ENCODE measurements at regions not wholly inside any gene's neighbourhood (a gene's known extent, or its start where the extent isn't known, plus 50 kb on each side); places are given as distances from the start of the nearest gene placed in this dataset.

GRCh38 chr14:58978343-58978742 lies 210.1 kb upstream of the DAAM1 start:
- no peaks in the 10 kb centered on the region for H3K27me3 ChIP-seq (ENCODE audit: control insufficient read depth, insufficient read depth, low read length)
- intact Hi-C loops (cut with micrococcal nuclease) = no loop called here
- DNase-seq = no peak
- no peak overlapping the region for H3K27ac Mint-ChIP-seq
- H3K27ac ChIP-seq (ENCODE audit: low read length) = no peak overlapping the region
- no peaks in the 10 kb centered on the region for H3K4me1 ChIP-seq (ENCODE audit: control insufficient read depth, insufficient read depth, low read length)
- TF ChIP-seq, protein P1, sequence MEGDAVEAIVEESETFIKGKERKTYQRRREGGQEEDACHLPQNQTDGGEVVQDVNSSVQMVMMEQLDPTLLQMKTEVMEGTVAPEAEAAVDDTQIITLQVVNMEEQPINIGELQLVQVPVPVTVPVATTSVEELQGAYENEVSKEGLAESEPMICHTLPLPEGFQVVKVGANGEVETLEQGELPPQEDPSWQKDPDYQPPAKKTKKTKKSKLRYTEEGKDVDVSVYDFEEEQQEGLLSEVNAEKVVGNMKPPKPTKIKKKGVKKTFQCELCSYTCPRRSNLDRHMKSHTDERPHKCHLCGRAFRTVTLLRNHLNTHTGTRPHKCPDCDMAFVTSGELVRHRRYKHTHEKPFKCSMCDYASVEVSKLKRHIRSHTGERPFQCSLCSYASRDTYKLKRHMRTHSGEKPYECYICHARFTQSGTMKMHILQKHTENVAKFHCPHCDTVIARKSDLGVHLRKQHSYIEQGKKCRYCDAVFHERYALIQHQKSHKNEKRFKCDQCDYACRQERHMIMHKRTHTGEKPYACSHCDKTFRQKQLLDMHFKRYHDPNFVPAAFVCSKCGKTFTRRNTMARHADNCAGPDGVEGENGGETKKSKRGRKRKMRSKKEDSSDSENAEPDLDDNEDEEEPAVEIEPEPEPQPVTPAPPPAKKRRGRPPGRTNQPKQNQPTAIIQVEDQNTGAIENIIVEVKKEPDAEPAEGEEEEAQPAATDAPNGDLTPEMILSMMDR (IDR thresholded peaks at IDR 0.05) = no peak
- 85% methylated on average over 4 of the region's 4 CpGs for WGBS (ENCODE audit: insufficient coverage)
- no peak for ATAC-seq
- no peaks in the 10 kb centered on the region for H3K36me3 ChIP-seq (ENCODE audit: control insufficient read depth, insufficient read depth, low read length)
- H3K4me3 Mint-ChIP-seq = no peak overlapping the region
- no peaks in the 10 kb centered on the region for H3K9me3 ChIP-seq (ENCODE audit: control insufficient read depth, insufficient read depth, low read length)
- no peaks in the 10 kb centered on the region for H3K4me1 Mint-ChIP-seq
- H3K9me3 Mint-ChIP-seq = peaks cover 0 to 3% of the 10 kb centered on the region in 2 donors
- H3K36me3 Mint-ChIP-seq = no peaks in the 10 kb centered on the region
- H3K4me3 ChIP-seq (ENCODE audit: low read length) = no peak overlapping the region
- H3K27me3 Mint-ChIP-seq (ENCODE audit: low read depth in 2 of 2) = no peaks in the 10 kb centered on the region

DNA sequence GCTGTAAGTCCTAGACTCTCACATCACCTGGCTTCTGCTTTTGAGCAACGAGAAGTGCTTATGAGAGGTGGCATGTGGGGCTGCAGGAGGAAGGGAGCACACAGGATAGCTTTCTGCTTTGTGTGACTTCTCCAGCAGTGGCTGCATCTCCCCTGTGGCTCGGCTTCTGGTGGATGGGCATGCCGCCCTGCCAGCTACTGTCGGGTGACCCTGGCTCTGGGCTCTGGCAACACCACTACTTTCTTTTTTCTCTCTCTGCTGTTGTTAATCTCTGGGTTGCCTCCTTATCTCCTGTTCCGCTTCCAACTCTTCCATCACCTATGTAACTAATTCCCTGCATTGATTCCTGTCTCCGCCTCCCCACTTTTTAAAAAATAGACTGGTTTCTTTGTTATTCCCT lies 209.1 kb upstream of the DAAM1 start:
- no peaks in the 10 kb centered on the region for H3K36me3 Mint-ChIP-seq
- no peaks in the 10 kb centered on the region for H3K27me3 ChIP-seq (ENCODE audit: control insufficient read depth, insufficient read depth, low read length)
- no peaks in the 10 kb centered on the region for H3K36me3 ChIP-seq (ENCODE audit: control insufficient read depth, insufficient read depth, low read length)
- no peaks in the 10 kb centered on the region for H3K27me3 Mint-ChIP-seq (ENCODE audit: low read depth in 2 of 2)
- ATAC-seq = no peak
- no peak overlapping the region for H3K4me3 ChIP-seq (ENCODE audit: low read length)
- H3K27ac ChIP-seq (ENCODE audit: low read length) = no peak overlapping the region
- no peak for DNase-seq
- WGBS (ENCODE audit: insufficient coverage) = 85% methylated on average over 5 of the region's 6 CpGs
- H3K4me3 Mint-ChIP-seq = no peak overlapping the region
- TF ChIP-seq, protein P1 (IDR thresholded peaks at IDR 0.05) = no peak
- no peak overlapping the region for H3K27ac Mint-ChIP-seq
- H3K4me1 Mint-ChIP-seq = no peaks in the 10 kb centered on the region
- H3K4me1 ChIP-seq (ENCODE audit: control insufficient read depth, insufficient read depth, low read length) = no peaks in the 10 kb centered on the region
- no peaks in the 10 kb centered on the region for H3K9me3 ChIP-seq (ENCODE audit: control insufficient read depth, insufficient read depth, low read length)
- intact Hi-C loops (cut with micrococcal nuclease) = no loop called here
- H3K9me3 Mint-ChIP-seq = peaks cover 0 to 3% of the 10 kb centered on the region in 2 donors

- DNase-seq (no peak), ATAC-seq (no peak)
- H3K36me3 ChIP-seq (ENCODE audit: control insufficient read depth, insufficient read depth, low read length) = no peaks in the 10 kb centered on the region
- WGBS (ENCODE audit: insufficient coverage) = no CpG with 5 or more reads among the region's 1 CpG
- no peaks in the 10 kb centered on the region for H3K27me3 Mint-ChIP-seq (ENCODE audit: low read depth in 2 of 2)
- no peaks in the 10 kb centered on the region for H3K36me3 Mint-ChIP-seq
- TF ChIP-seq, protein P1 (IDR thresholded peaks at IDR 0.05) = no peak
- no peak overlapping the region for H3K4me3 ChIP-seq (ENCODE audit: low read length)
- no peak overlapping the region for H3K4me3 Mint-ChIP-seq
- no peak overlapping the region for H3K27ac ChIP-seq (ENCODE audit: low read length)
- H3K9me3 ChIP-seq (ENCODE audit: control insufficient read depth, insufficient read depth, low read length) = no peaks in the 10 kb centered on the region
- H3K4me1 ChIP-seq (ENCODE audit: control insufficient read depth, insufficient read depth, low read length) = no peaks in the 10 kb centered on the region
- H3K27me3 ChIP-seq (ENCODE audit: control insufficient read depth, insufficient read depth, low read length) = no peaks in the 10 kb centered on the region
- H3K27ac Mint-ChIP-seq = no peak overlapping the region
- intact Hi-C loops (cut with micrococcal nuclease) = no loop called here
- H3K4me1 Mint-ChIP-seq = no peaks in the 10 kb centered on the region
- peaks cover 0 to 3% of the 10 kb centered on the region in 2 donors for H3K9me3 Mint-ChIP-seq
Observed at GRCh38 chr14:58981840-58982239, 206.6 kb upstream of the DAAM1 start.

DNA sequence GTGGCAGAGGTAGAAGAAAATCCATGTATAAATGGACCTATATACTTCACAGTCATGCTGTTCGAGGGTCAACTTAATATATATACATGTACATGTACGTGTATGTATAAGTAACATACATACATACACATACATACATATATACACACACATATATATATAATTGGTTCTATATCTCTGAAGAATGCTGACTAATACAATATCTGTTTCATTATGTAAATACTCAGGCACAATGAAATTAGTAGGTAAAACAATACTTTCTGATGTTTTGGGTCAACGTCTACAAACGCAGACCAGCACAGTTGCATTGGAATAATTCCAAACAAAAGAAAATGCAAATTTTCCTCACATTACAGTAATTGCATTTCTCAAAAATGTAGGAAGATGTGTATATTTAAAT lies 202.7 kb upstream of the DAAM1 start:
- no peak overlapping the region for H3K27ac ChIP-seq (ENCODE audit: low read length)
- H3K9me3 ChIP-seq (ENCODE audit: control insufficient read depth, insufficient read depth, low read length) = no peaks in the 10 kb centered on the region
- peaks cover 0 to 2% of the 10 kb centered on the region in 2 donors for H3K9me3 Mint-ChIP-seq
- no peak overlapping the region for H3K27ac Mint-ChIP-seq
- H3K36me3 ChIP-seq (ENCODE audit: control insufficient read depth, insufficient read depth, low read length) = no peaks in the 10 kb centered on the region
- H3K36me3 Mint-ChIP-seq = no peaks in the 10 kb centered on the region
- H3K27me3 ChIP-seq (ENCODE audit: control insufficient read depth, insufficient read depth, low read length) = no peaks in the 10 kb centered on the region
- no peak overlapping the region for H3K4me3 ChIP-seq (ENCODE audit: low read length)
- H3K27me3 Mint-ChIP-seq (ENCODE audit: low read depth in 2 of 2) = no peaks in the 10 kb centered on the region
- no peaks in the 10 kb centered on the region for H3K4me1 Mint-ChIP-seq
- DNase-seq (no peak), ATAC-seq (no peak)
- TF ChIP-seq, protein P1 (IDR thresholded peaks at IDR 0.05) = no peak
- intact Hi-C loops (cut with micrococcal nuclease) = no loop called here
- H3K4me3 Mint-ChIP-seq = no peak overlapping the region
- 100% methylated on average over 1 of the region's 4 CpGs for WGBS (ENCODE audit: insufficient coverage)
- no peaks in the 10 kb centered on the region for H3K4me1 ChIP-seq (ENCODE audit: control insufficient read depth, insufficient read depth, low read length)

Data from natural killer cell (primary cell).